OCI-LY3 (cell line): ENCODE measurements at regions not wholly inside any gene's neighbourhood (a gene's known extent, or its start where the extent isn't known, plus 50 kb on each side); places are given as distances from the start of the nearest gene placed in this dataset.

Source experiments
- CTCF ChIP-seq: fragments of 200-600, 300-600 bp; sonication (generic); IDR thresholded peaks from 2 replicates; pipeline ENCODE4 v1.5.1; 2014; ENCODE audit warnings: antibody characterized with exemption, low read length, low read depth
- EZH2phosphoT487 ChIP-seq: fragments of 200-600 bp; shearing (Covaris generic); IDR thresholded peaks from 2 replicates; pipeline ENCODE4 v1.6.1; 2018; ENCODE audit warnings: antibody characterized with exemption, mixed run types, low read depth

- TF ChIP-seq CTCF (no peak), EZH2phosphoT487 (no peak)
Measured at GRCh38 chr5:108487951-108488350, 106.1 kb upstream of the FBXL17 start.
